ENCODE measurements at regions not wholly inside any gene's neighbourhood (a gene's known extent, or its start where the extent isn't known, plus 50 kb on each side); places are given as distances from the start of the nearest gene placed in this dataset.
"Not testable (repeated sequence)": the region's sequence is repeated elsewhere in the genome, so short reads cannot be mapped to it uniquely, and the experiment has no call there.

GRCh38 chr14:83171761-83172160 lies 1638.1 kb upstream of the SEL1L start:
- TF ChIP-seq, protein P1, sequence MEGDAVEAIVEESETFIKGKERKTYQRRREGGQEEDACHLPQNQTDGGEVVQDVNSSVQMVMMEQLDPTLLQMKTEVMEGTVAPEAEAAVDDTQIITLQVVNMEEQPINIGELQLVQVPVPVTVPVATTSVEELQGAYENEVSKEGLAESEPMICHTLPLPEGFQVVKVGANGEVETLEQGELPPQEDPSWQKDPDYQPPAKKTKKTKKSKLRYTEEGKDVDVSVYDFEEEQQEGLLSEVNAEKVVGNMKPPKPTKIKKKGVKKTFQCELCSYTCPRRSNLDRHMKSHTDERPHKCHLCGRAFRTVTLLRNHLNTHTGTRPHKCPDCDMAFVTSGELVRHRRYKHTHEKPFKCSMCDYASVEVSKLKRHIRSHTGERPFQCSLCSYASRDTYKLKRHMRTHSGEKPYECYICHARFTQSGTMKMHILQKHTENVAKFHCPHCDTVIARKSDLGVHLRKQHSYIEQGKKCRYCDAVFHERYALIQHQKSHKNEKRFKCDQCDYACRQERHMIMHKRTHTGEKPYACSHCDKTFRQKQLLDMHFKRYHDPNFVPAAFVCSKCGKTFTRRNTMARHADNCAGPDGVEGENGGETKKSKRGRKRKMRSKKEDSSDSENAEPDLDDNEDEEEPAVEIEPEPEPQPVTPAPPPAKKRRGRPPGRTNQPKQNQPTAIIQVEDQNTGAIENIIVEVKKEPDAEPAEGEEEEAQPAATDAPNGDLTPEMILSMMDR (IDR thresholded peaks at IDR 0.05; ENCODE audit: low read length, missing control alignments) = no peak
- H3K4me3 ChIP-seq (replicated peaks; ENCODE audit: low read depth, low read length) = no peak overlapping the region
- DNase-seq (ENCODE audit: low read depth) = no peak

DNA sequence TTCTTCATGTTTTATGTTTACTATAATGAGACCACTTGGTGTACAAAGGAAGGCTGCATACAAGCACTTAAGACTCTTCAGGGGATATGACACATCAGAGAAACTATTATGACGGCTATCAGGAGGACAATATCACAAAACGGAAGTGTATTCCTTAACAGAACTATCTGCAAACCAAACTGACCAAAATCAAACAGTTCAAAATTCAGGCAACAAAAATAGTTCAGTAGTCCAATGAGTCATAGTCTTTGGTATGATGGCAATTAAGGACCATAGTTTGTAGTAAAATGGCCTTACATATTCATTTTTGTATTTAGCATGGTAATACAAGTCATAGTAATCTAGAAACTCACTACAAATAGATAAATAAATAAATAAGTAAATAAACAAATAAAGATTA lies 1638.7 kb upstream of the SEL1L start:
- TF ChIP-seq, protein P1 (IDR thresholded peaks at IDR 0.05; ENCODE audit: low read length, missing control alignments) = no peak
- DNase-seq (ENCODE audit: low read depth) = peak; percentile 7
- no peak overlapping the region for H3K4me3 ChIP-seq (replicated peaks; ENCODE audit: low read depth, low read length)

GRCh38 chr14:83173687-83174086 lies 1640.0 kb upstream of the SEL1L start:
- TF ChIP-seq, protein P1 (IDR thresholded peaks at IDR 0.05; ENCODE audit: low read length, missing control alignments) = no peak
- H3K4me3 ChIP-seq (replicated peaks; ENCODE audit: low read depth, low read length) = no peak overlapping the region
- DNase-seq (ENCODE audit: low read depth) = no peak

DNA sequence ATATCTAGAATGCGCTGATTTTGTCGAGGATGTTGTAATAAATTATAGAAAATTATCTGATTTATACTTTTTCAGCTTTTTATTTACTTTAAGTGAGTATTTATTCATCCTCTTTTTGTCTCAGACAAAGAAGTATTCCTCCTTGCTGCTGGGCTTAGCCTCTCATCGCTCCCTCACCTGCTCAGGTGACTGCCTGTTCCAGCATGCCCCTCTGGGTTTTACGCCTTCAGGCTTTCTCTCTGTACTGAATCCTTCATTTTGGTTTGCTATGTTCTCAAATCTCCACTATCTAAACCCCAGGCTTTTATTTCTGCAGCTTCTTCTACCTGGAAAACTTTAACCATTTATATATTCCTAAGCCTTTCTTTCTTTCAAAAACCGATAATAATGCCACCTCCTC lies 1650.9 kb upstream of the SEL1L start:
- no peak overlapping the region for H3K4me3 ChIP-seq (replicated peaks; ENCODE audit: low read depth, low read length)
- no peak for DNase-seq (ENCODE audit: low read depth)
- TF ChIP-seq, protein P1 (IDR thresholded peaks at IDR 0.05; ENCODE audit: low read length, missing control alignments) = no peak

- H3K4me3 ChIP-seq (replicated peaks; ENCODE audit: low read depth, low read length); DNase-seq (ENCODE audit: low read depth): not testable (repeated sequence)
These were observed 1654.7 kb upstream of the SEL1L start for GRCh38 chr14:83188311-83188710.

DNA sequence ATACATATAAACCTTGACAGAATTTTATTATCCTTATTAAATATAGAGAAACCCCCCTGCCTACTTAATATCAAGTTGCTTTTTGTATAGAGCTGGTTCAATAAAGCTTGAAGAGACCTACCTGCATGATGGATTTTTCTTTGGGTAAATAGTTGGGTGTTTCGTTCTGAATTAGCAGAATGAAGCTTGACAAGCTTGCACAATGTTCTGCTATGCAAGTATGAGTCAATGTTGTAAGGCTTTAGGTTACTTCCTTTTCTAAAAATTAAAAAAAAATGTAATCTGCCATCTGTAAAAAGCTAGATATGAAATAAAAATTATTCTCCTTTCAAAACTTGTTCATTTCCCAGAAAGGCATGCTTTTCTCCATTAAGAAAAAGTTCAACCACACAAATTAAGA lies 1662.6 kb upstream of the SEL1L start:
- DNase-seq (ENCODE audit: low read depth) = no peak
- TF ChIP-seq, protein P1 (IDR thresholded peaks at IDR 0.05; ENCODE audit: low read length, missing control alignments) = no peak
- H3K4me3 ChIP-seq (replicated peaks; ENCODE audit: low read depth, low read length) = no peak overlapping the region

DNA sequence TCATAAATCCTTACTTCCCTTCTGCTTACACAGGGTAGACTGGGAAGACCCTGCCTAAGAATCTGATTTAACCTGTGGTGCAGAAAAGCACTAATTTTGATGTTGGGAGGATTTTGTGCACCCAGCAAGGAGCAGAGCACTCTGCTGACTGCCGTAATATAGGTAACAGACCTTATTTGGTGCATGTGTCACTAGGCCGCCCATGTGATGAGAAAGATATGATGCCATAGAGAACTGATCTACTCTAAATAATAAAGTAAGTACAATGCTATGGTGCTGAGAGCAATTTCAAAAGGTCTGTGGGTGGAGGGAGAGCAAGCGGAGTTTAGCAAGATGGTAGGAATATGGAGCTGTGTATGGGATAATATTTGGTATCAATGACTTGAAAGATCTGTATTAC lies 1663.6 kb upstream of the SEL1L start:
- no peak overlapping the region for H3K4me3 ChIP-seq (replicated peaks; ENCODE audit: low read depth, low read length)
- TF ChIP-seq, protein P1 (IDR thresholded peaks at IDR 0.05; ENCODE audit: low read length, missing control alignments) = no peak
- DNase-seq (ENCODE audit: low read depth) = no peak

GRCh38 chr14:83207550-83207949 lies 1673.9 kb upstream of the SEL1L start:
- TF ChIP-seq, protein P1 (IDR thresholded peaks at IDR 0.05; ENCODE audit: low read length, missing control alignments) = no peak
- H3K4me3 ChIP-seq (replicated peaks; ENCODE audit: low read depth, low read length) = no peak overlapping the region
- DNase-seq (ENCODE audit: low read depth) = no peak

All from fibroblast of pulmonary artery (primary cell).